ENCODE measurements at regions not wholly inside any gene's neighbourhood (a gene's known extent, or its start where the extent isn't known, plus 50 kb on each side); places are given as distances from the start of the nearest gene placed in this dataset.

DNA sequence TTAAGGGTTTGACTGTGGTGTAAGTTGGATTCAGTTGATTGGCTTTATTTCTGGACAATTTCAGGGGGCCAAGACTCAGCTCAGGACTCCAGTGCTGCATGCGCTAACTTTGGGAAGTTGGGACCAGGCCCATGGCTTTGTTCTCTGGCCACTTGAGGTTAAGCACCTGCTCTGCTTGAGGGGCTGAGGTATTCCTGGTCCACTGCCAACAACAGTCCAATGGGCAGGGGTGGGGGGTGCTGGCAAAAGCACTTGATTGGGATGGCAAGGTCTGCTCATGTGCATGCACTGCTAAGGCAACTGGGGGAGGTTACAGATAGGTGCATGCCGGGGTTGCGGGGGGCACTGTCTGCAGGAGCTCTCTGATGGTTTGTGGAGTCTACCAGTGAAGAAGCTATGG is 52.6 kb upstream of the ASB17 start:
- DNase-seq (ENCODE audit: low read depth), result no peak

DNA sequence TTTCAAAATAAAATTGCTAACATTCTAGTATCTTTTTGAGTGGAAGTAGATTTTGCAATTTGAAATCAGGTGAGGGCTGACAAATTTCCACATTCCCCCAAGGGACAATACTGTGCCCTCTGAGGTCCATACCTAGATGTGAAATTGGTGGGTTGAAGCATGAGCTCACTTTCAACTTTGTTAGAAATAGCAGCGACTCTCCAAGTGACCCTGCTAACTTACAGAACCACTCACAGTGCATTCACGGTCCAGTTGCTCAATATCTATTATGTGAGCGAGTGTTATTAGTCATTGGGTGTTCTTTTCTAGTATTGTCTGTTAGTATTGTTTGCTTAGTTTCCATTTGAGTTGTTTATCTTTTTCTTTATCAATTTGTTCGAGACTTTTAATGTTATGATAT is 53.6 kb upstream of the ASB17 start:
- no peak for DNase-seq (ENCODE audit: low read depth)

DNA sequence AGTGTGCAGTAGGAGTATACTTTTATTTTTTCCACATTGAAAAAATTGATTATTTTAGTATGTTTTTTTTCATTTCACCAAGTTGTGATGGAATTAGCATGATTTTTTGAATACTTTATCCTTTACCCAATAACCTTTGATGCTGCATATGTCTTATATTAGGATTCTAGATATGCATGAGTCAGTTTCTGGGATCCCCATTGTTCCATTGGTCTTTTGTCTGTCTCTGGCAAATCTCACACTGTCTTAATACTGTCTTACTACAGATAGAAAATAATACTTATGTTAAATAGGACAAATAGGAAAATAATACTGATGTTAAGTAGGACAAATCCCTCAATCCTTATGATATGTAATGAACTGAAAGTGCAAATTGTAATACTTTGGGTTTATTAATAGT is 54.3 kb upstream of the ASB17 start:
- DNase-seq (ENCODE audit: low read depth), result no peak

DNA sequence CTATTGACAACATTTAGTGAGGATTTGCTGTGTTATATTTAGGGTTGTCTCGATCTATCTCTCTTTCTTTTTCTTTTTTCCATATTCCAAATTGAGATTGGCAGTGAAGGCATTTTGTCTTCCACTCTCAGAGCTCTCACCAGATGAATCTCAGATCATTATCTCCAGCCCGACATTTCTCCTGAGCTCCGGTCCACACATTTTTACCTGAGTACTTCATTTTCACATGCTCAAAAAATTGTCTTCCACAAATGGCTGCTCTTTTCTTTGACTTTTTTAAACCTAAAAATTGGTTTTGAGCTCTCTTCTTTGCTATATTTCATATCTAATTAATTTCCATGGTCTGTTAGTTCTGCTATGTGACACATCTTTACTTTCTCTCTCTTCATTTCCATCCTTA is 56.9 kb upstream of the ASB17 start:
- no peak for DNase-seq (ENCODE audit: low read depth)

GRCh38 chr1:75990686-75991085 is 58.5 kb upstream of the ASB17 start:
- DNase-seq (ENCODE audit: low read depth), result no peak

- peak; percentile 28 for DNase-seq (ENCODE audit: low read depth)
Observed at GRCh38 chr1:75991497-75992114, 59.4 kb upstream of the ASB17 start.

GRCh38 chr1:75992312-75992711 is 60.1 kb upstream of the ASB17 start:
- DNase-seq (ENCODE audit: low read depth), result no peak

DNA sequence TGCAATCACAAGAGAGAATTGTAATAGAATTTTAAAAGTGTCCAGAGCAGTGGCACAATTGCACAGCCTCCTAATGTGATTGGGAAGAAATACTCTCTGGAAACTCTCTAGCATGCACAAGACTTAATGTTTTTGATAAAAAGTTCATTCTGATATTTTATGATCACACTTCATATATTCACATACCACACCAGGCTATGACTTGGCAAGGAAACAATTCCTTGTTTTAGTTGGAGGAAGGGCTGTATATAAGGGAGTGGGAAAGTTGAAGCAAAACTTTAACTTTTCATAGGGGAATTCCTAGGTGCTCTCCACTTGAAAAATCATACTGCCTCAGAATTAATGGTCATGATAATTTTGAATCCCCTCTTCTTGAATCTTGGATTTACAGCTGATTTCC is 61.5 kb upstream of the ASB17 start:
- DNase-seq (ENCODE audit: low read depth), result no peak

DNA sequence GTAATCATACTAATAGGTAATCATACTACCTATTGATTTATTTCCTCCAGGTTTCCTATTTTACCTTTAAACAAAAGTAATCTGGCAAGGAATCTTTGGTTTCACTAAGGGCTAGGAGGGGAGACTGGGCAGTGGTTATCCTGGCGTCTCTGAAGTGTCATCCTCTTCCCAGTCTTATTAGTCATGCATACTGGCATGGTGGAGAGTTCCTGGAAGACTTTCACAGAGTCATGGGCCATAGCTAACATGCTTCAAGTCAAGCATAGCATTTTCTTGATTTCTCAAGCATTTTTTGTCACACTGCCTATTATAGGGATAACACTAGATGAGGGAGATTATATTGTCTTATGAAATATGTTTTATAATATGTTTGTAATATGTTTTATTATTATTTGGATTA is 64.0 kb upstream of the ASB17 start:
- no peak for DNase-seq (ENCODE audit: low read depth)

- no peak for DNase-seq (ENCODE audit: low read depth)
Observed at GRCh38 chr1:75999034-75999433, 66.8 kb upstream of the ASB17 start.

- DNase-seq (ENCODE audit: low read depth), result no peak
Observed at GRCh38 chr1:76003946-76004345, 70.6 kb upstream of the ST6GALNAC3 start.

GRCh38 chr1:76005765-76006164 is 68.8 kb upstream of the ST6GALNAC3 start:
- no peak for DNase-seq (ENCODE audit: low read depth)

DNA sequence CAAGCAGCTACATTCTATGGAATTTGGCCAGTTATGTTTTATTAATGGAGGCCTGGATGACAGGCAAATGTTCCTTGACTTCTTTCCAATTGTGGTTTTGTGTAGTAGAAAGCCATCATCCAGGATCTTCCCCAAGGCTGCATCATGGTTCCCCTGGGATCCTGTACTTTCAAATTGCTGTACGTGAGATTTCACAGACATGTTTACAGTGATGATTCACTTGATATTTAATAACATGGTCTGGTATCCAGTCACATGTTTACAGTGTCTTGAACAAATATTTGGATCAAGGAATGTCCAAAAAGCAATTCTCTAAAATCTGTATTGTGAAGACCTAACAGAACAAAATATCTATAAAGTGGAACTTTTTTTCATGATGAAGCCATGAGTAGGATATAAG is 68.3 kb upstream of the ST6GALNAC3 start:
- no peak for DNase-seq (ENCODE audit: low read depth)

DNA sequence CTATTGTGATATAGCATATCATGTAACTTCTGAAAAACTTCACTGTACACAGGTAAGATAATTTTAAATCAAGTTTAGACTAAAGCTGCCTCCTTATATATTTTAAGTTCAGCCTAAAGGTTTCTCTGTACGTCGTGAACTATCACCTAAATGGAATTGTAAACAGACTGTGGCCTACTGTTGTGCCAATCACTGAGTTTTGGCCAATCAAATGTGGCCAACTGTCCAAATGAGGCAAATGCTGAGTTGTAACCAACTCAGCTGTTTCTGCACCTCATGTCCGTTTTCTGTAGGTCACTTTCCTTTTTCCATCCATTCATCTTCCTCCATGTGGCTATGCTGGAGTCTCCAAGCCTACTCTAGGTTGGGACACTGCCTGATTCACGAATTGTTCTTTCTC is 63.7 kb upstream of the ST6GALNAC3 start:
- no peak for DNase-seq (ENCODE audit: low read depth)

GRCh38 chr1:76012341-76013205 is 62.0 kb upstream of the ST6GALNAC3 start:
- DNase-seq (ENCODE audit: low read depth), result no peak

DNA sequence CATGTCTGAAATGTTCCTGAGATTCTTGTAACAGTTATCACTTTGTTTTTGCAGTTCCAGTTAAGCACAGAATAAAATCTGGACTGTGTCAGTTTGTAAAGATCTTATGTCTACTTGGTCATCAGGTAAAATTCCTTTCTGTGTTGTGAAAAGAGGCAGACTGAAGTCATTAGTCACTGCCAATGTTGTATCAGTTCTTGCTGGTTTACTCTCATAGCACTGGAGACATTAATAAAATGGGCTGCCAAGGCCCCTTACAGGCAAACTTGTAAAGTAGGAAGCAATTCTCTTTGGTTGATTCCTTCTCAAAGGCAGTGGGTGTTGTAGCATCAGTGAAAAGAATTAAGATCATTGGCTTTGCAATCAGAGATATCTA is 61.4 kb upstream of the ST6GALNAC3 start:
- no peak for DNase-seq (ENCODE audit: low read depth)

- no peak for DNase-seq (ENCODE audit: low read depth)
Observed at GRCh38 chr1:76015478-76016103, 59.0 kb upstream of the ST6GALNAC3 start.

DNA sequence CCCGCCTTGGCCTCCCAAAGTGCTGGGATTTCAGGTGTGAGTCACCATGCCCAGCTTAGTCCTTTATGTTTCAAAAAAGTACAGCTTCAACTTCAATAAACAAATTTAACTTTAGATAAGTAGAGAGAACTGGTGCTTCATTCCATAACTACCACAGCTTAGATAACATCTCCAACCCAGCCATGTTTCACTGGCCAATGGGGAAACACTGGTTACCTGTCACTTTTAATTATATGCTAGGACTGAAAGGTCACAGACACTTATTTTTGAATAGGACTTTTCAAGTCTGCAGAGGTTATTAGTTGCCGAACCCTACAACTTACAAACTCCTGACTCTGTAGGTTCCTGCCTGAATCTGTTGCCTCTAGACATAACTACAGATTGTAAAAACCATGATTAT is 56.5 kb upstream of the ST6GALNAC3 start:
- no peak for DNase-seq (ENCODE audit: low read depth)

- DNase-seq (ENCODE audit: low read depth), result no peak
Observed at GRCh38 chr1:76021846-76022245, 52.7 kb upstream of the ST6GALNAC3 start.

DNA sequence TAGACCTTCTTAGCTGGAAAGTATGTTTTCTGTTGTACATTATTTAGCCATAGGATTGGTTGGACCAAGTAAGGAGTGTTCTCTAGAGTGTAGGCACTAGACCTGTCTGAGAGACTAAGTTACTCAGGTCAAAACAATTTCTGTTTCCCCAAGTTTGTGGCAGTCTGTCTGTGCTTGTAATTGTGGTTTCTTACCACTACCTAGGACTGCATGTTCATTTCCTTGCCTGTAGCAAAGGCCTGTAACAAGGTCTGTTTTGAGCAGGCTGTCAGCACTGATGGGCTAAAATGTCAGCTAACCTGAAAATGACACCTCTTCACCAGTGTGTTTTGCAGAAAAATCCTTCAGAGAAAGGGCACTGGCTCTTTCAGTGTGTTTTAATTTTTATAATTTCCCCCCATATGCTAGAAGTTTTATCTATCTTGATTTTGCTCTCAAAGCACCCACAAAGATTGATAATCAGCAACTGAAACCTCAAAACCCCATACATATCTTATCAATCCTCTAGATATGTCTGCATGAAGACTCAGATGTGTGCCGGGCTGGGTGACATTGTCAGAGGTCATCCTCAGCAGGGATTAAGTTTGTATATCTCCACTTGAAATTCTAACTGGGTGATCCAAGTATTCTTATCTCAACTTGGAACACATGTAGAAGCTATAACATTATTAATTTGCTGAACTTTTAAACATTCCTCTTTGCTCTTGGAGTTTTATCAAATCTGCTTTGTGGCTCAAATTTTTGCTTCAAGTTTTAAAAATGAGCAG is 50.7 kb upstream of the ST6GALNAC3 start:
- no peak for DNase-seq (ENCODE audit: low read depth)

All from stimulated activated CD8-positive, alpha-beta memory T cell treated with anti-CD3 and anti-CD28 coated beads, Interleukin-12 subunit alpha, Interleukin-12 subunit beta, amount 100 ng/mL, for 4 hours (primary cell).